Keratinocyte (primary cell): ENCODE measurements at regions not wholly inside any gene's neighbourhood (a gene's known extent, or its start where the extent isn't known, plus 50 kb on each side); places are given as distances from the start of the nearest gene placed in this dataset.

ENCODE experiments used
- DNase-seq: peaks from one replicate; pipeline ENCODE4 v3.0.0-alpha.2; 2011; ENCODE audit warnings: low read depth, missing footprints, low spot score
- FAIRE-seq: peaks from 2 replicates; lab custom pipeline; 2011; peaks lifted over from hg19 to GRCh38; lab: Jason Lieb, UNC
- H2AFZ ChIP-seq: 2 replicates; pipeline ENCODE4 v1.6.0; 2012; ENCODE audit warnings: low read length, control low read depth, inconsistent platforms; ENCODE audit not compliant: control insufficient read depth
- H3K27ac ChIP-seq: 2 replicates; pipeline ENCODE4 v1.5.1; 2011; ENCODE audit warnings: low read length; ENCODE audit not compliant: control insufficient read depth, insufficient read depth
- H3K27me3 ChIP-seq: 3 replicates; pipeline ENCODE4 v1.6.0; 2011; ENCODE audit warnings: low read length; ENCODE audit not compliant: control insufficient read depth, insufficient read depth; ENCODE audit errors: extremely low read depth
- H3K36me3 ChIP-seq, 2 experiments: 2 replicates in 1 of 2; 3 replicates in 1 of 2; pipeline ENCODE4 v1.5.1; 2011; ENCODE audit warnings: low read length in 2 of 2, mild to moderate bottlenecking in 1 of 2; ENCODE audit not compliant: control insufficient read depth in 2 of 2, insufficient read depth in 2 of 2; ENCODE audit errors: extremely low read depth in 1 of 2
- H3K4me1 ChIP-seq: 3 replicates; pipeline ENCODE4 v1.5.1; 2011; ENCODE audit warnings: low read length; ENCODE audit not compliant: control insufficient read depth, insufficient read depth; ENCODE audit errors: extremely low read depth
- H3K4me2 ChIP-seq: 3 replicates; pipeline ENCODE4 v1.6.0; 2011; ENCODE audit warnings: low read depth, low read length; ENCODE audit not compliant: control insufficient read depth, insufficient read depth; ENCODE audit errors: extremely low read depth
- H3K4me3 ChIP-seq, 3 experiments: fragments of 200-600 bp in 1 of 3; sonication (generic) in 1 of 3; 2 replicates in 2 of 3; 3 replicates in 1 of 3; pipeline ENCODE4 v1.5.1; 2011 to 2016; ENCODE audit warnings: low read length in 3 of 3, mild to moderate bottlenecking in 3 of 3, control low read depth in 2 of 3, inconsistent platforms in 1 of 3, low read depth in 1 of 3, mixed read lengths in 1 of 3, mixed run types in 1 of 3, moderate library complexity in 1 of 3; ENCODE audit not compliant: control insufficient read depth in 2 of 3, insufficient read depth in 2 of 3; ENCODE audit errors: extremely low read depth in 1 of 3
- H3K79me2 ChIP-seq: 2 replicates; pipeline ENCODE4 v1.6.0; 2012; ENCODE audit warnings: low read length; ENCODE audit not compliant: control insufficient read depth, insufficient read depth
- H3K9ac ChIP-seq: 3 replicates; pipeline ENCODE4 v1.6.0; 2011; ENCODE audit warnings: low read length; ENCODE audit not compliant: control insufficient read depth, insufficient read depth; ENCODE audit errors: extremely low read depth
- H3K9me1 ChIP-seq: 3 replicates; pipeline ENCODE4 v1.6.0; 2011; ENCODE audit warnings: low read length; ENCODE audit not compliant: control insufficient read depth, insufficient read depth; ENCODE audit errors: extremely low read depth
- H3K9me3 ChIP-seq: 2 replicates; pipeline ENCODE4 v1.5.1; 2012; ENCODE audit warnings: low read depth, low read length; ENCODE audit not compliant: control insufficient read depth
- H4K20me1 ChIP-seq: 3 replicates; pipeline ENCODE4 v1.6.0; 2011; ENCODE audit warnings: low read length; ENCODE audit not compliant: control insufficient read depth, insufficient read depth; ENCODE audit errors: extremely low read depth
- CTCF ChIP-seq, 3 experiments: IDR thresholded peaks in 1 of 3; conservative IDR thresholded peaks in 1 of 3; optimal IDR thresholded peaks in 1 of 3; 2 replicates in 2 of 3; 3 replicates in 1 of 3; pipeline versions ENCODE3 to v1.5.1; 2011; ENCODE audit warnings: low read length in 3 of 3, mild to moderate bottlenecking in 3 of 3, moderate library complexity in 2 of 3, control low read depth in 1 of 3, inconsistent platforms in 1 of 3; ENCODE audit not compliant: insufficient read depth in 2 of 3; ENCODE audit errors: extremely low read depth in 1 of 3
- EZH2 ChIP-seq: IDR thresholded peaks from one replicate; pipeline ENCODE4 v1.6.1; 2012; ENCODE audit warnings: inconsistent platforms, mild to moderate bottlenecking, low read length, moderate library complexity
- dilution Hi-C: fragments of 300-500 bp; cut with MboI; formaldehyde crosslinking; loops from one replicate; pipeline ENCODE4 v1.7.0; 2020; ENCODE audit warnings: low sequenced_read_pairs; ENCODE audit not compliant: extremely low pct_ligation_motif_present

- H3K9ac ChIP-seq, result no peak overlapping the region
- no peaks in the 10 kb centered on the region for H3K79me2 ChIP-seq
- H3K36me3 ChIP-seq, result no peaks in the 10 kb centered on the region
- dilution Hi-C loops, result no loop called here
- H3K4me2 ChIP-seq, result no peak overlapping the region
- no peak overlapping the region for H3K27ac ChIP-seq
- no peaks in the 10 kb centered on the region for H3K27me3 ChIP-seq
- H4K20me1 ChIP-seq, result no peaks in the 10 kb centered on the region
- DNase-seq (no peak), FAIRE-seq (no peak)
- no peaks in the 10 kb centered on the region for H3K9me1 ChIP-seq
- TF ChIP-seq EZH2 (no peak), CTCF (optimal IDR thresholded peaks at IDR 0.05 in 1 of 3, IDR thresholded peaks at IDR 0.05 in 1 of 3, conservative IDR thresholded peaks at IDR 0.05 in 1 of 3; ENCODE audit: extremely low read depth in 1 of 3, insufficient read depth in 2 of 3, low read length in 3 of 3) (no peak)
- no peaks in the 10 kb centered on the region for H3K9me3 ChIP-seq
- H3K4me3 ChIP-seq, result no peak overlapping the region
- no peak overlapping the region for H2AFZ ChIP-seq
- H3K4me1 ChIP-seq, result no peaks in the 10 kb centered on the region
Observed at GRCh38 chr17:56018211-56018610, 135.1 kb upstream of the ANKFN1 start.

- Histone ChIP-seq H3K4me1 (no peaks in the 10 kb centered on the region), H3K4me3 (no peak overlapping the region), H3K4me2 (no peak overlapping the region), H3K9ac (no peak overlapping the region), H3K27ac (no peak overlapping the region), H3K36me3 (no peaks in the 10 kb centered on the region), H3K79me2 (no peaks in the 10 kb centered on the region), H3K27me3 (no peaks in the 10 kb centered on the region), H3K9me1 (no peaks in the 10 kb centered on the region), H2AFZ (no peak overlapping the region), H3K9me3 (no peaks in the 10 kb centered on the region), H4K20me1 (no peaks in the 10 kb centered on the region)
- dilution Hi-C loops, result no loop called here
- no peak for TF ChIP-seq CTCF (optimal IDR thresholded peaks at IDR 0.05 in 1 of 3, IDR thresholded peaks at IDR 0.05 in 1 of 3, conservative IDR thresholded peaks at IDR 0.05 in 1 of 3; ENCODE audit: extremely low read depth in 1 of 3, insufficient read depth in 2 of 3, low read length in 3 of 3)
- no peak for TF ChIP-seq EZH2
- DNase-seq (no peak), FAIRE-seq (no peak)
Observed at GRCh38 chr17:56020369-56020768, 132.9 kb upstream of the ANKFN1 start.
